WTC11 (cell line): ENCODE measurements at regions not wholly inside any gene's neighbourhood (a gene's known extent, or its start where the extent isn't known, plus 50 kb on each side); places are given as distances from the start of the nearest gene placed in this dataset.

Source experiments
- ATAC-seq: fragments of 200-7000 bp; cut with Tn5 transposase; 2 replicates; pipeline ENCODE4 v1.10.0; 2021; ENCODE audit warnings: mild to moderate bottlenecking, moderate library complexity
- CTCF ChIA-PET: fragments of 300-600 bp; sonication (Branson Sonifier 250); formaldehyde crosslinking; loops from one replicate; lab custom pipeline; 2021; ENCODE audit warnings: antibody characterized with exemption; lab: Charles Lee
- POLR2A ChIA-PET: fragments of 350-600 bp; sonication (Branson Sonifier 250); formaldehyde crosslinking; loops from one replicate; lab custom pipeline; 2021; ENCODE audit warnings: antibody characterized with exemption; lab: Charles Lee
- DNase-seq: peaks from one replicate; pipeline ENCODE4 v3.0.0; 2021; ENCODE audit warnings: low spot score
- H3K27ac Mint-ChIP-seq: 2 replicates; pipeline ENCODE4 v1.8.0; 2021; ENCODE audit warnings: mixed read lengths
- H3K27me3 Mint-ChIP-seq: 2 replicates; pipeline ENCODE4 v1.8.0; 2021; ENCODE audit warnings: low read depth, mild to moderate bottlenecking, moderate library complexity, mixed read lengths
- H3K36me3 Mint-ChIP-seq: 2 replicates; pipeline ENCODE4 v1.8.0; 2021; ENCODE audit warnings: mixed read lengths
- H3K4me1 Mint-ChIP-seq: 2 replicates; pipeline ENCODE4 v1.8.0; 2022; ENCODE audit warnings: mixed read lengths
- H3K4me3 Mint-ChIP-seq: 2 replicates; pipeline ENCODE4 v1.8.0; 2021; ENCODE audit warnings: mild to moderate bottlenecking, moderate library complexity, mixed read lengths
- H3K9me3 Mint-ChIP-seq: 2 replicates; pipeline ENCODE4 v1.8.0; 2021; ENCODE audit warnings: mixed read lengths
- ELF4 ChIP-seq: sonication (generic); formaldehyde crosslinking; IDR thresholded peaks from 2 replicates; pipeline ENCODE4 v1.8.1; 2022; ENCODE audit warnings: low read depth, mild to moderate bottlenecking, moderate library complexity, missing genetic modification reagents
- NFE2L1 ChIP-seq: sonication (generic); formaldehyde crosslinking; IDR thresholded peaks from 2 replicates; pipeline ENCODE4 v1.8.1; 2023; ENCODE audit warnings: missing genetic modification reagents
- SMAD4 ChIP-seq: sonication (generic); formaldehyde crosslinking; IDR thresholded peaks from 2 replicates; pipeline ENCODE4 v1.8.0; 2022; ENCODE audit warnings: mild to moderate bottlenecking, missing genetic modification reagents
- TF ChIP-seq, protein P1 (sequence below): sonication (generic); formaldehyde crosslinking; IDR thresholded peaks from 2 replicates; pipeline ENCODE4 v1.8.1; 2022; ENCODE audit warnings: low read depth, missing genetic modification reagents, borderline replicate concordance
- TF ChIP-seq, protein P2 (sequence below): fragments of 250-450 bp; sonication (Bioruptor Pico); IDR thresholded peaks from 2 replicates; pipeline ENCODE4 v2.1.2; 2022; ENCODE audit warnings: mild to moderate bottlenecking, moderate library complexity
- TF ChIP-seq, protein P3 (sequence below): sonication (generic); formaldehyde crosslinking; IDR thresholded peaks from 2 replicates; pipeline ENCODE4 v1.8.0; 2023; ENCODE audit warnings: missing genetic modification reagents
- TF ChIP-seq, protein P4 (sequence below): sonication (generic); formaldehyde crosslinking; IDR thresholded peaks from 2 replicates; pipeline ENCODE4 v1.8.0; 2023; ENCODE audit warnings: missing genetic modification reagents, mild to moderate bottlenecking, borderline replicate concordance
- TF ChIP-seq, protein P5 (sequence below): sonication (generic); formaldehyde crosslinking; IDR thresholded peaks from 2 replicates; pipeline ENCODE4 v1.8.1; 2022; ENCODE audit warnings: low read depth, mild to moderate bottlenecking, moderate library complexity, missing genetic modification reagents, borderline replicate concordance
- TF ChIP-seq, protein P6 (sequence below): sonication (generic); formaldehyde crosslinking; IDR thresholded peaks from 2 replicates; pipeline ENCODE4 v1.8.1; 2023; ENCODE audit warnings: mild to moderate bottlenecking, missing genetic modification reagents
- TF ChIP-seq, protein P7 (sequence below): fragments of 250-450 bp; sonication (Bioruptor Pico); IDR thresholded peaks from 2 replicates; pipeline ENCODE4 v1.9.0; 2021; ENCODE audit warnings: mild to moderate bottlenecking
- TF ChIP-seq, protein P8 (sequence below): fragments of 250-450 bp; sonication (Bioruptor Pico); IDR thresholded peaks from 2 replicates; pipeline ENCODE4 v1.8.0; 2021; ENCODE audit warnings: mild to moderate bottlenecking
- TF ChIP-seq, protein P9 (sequence below): fragments of 200-600 bp; IDR thresholded peaks from 2 replicates; pipeline ENCODE4 v1.8.0; 2022; ENCODE audit warnings: antibody characterized with exemption

DNA sequence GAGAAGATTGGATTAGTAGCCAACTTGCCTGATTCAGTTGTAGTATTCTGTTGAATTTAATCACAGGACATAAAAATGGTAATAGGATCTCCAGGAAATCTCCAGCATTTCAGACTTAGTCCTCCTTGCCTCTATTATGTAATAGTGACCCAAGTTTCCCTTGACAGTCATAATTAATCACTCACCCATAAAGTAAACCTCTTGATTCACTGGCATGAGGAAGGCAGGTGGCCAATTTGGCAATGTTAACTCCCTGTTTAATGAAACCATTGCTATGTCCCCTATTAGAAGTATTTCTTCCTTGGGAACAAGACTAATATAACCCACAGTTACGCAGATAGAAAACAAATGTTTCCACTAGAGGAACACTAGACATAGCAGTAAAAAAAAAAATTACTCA lies 604.8 kb upstream of the CXADR start (continued):
- TF ChIP-seq, protein P1, sequence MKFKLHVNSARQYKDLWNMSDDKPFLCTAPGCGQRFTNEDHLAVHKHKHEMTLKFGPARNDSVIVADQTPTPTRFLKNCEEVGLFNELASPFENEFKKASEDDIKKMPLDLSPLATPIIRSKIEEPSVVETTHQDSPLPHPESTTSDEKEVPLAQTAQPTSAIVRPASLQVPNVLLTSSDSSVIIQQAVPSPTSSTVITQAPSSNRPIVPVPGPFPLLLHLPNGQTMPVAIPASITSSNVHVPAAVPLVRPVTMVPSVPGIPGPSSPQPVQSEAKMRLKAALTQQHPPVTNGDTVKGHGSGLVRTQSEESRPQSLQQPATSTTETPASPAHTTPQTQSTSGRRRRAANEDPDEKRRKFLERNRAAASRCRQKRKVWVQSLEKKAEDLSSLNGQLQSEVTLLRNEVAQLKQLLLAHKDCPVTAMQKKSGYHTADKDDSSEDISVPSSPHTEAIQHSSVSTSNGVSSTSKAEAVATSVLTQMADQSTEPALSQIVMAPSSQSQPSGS = no peak
- TF ChIP-seq, protein P2, sequence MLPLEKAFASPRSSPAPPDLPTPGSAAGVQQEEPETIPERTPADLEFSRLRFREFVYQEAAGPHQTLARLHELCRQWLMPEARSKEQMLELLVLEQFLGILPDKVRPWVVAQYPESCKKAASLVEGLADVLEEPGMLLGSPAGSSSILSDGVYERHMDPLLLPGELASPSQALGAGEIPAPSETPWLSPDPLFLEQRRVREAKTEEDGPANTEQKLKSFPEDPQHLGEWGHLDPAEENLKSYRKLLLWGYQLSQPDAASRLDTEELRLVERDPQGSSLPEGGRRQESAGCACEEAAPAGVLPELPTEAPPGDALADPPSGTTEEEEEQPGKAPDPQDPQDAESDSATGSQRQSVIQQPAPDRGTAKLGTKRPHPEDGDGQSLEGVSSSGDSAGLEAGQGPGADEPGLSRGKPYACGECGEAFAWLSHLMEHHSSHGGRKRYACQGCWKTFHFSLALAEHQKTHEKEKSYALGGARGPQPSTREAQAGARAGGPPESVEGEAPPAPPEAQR (CRISPR knock-in tag) = no peak
- TF ChIP-seq, protein P3, sequence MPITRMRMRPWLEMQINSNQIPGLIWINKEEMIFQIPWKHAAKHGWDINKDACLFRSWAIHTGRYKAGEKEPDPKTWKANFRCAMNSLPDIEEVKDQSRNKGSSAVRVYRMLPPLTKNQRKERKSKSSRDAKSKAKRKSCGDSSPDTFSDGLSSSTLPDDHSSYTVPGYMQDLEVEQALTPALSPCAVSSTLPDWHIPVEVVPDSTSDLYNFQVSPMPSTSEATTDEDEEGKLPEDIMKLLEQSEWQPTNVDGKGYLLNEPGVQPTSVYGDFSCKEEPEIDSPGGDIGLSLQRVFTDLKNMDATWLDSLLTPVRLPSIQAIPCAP (CRISPR knock-in tag) = no peak
- TF ChIP-seq, protein P4, sequence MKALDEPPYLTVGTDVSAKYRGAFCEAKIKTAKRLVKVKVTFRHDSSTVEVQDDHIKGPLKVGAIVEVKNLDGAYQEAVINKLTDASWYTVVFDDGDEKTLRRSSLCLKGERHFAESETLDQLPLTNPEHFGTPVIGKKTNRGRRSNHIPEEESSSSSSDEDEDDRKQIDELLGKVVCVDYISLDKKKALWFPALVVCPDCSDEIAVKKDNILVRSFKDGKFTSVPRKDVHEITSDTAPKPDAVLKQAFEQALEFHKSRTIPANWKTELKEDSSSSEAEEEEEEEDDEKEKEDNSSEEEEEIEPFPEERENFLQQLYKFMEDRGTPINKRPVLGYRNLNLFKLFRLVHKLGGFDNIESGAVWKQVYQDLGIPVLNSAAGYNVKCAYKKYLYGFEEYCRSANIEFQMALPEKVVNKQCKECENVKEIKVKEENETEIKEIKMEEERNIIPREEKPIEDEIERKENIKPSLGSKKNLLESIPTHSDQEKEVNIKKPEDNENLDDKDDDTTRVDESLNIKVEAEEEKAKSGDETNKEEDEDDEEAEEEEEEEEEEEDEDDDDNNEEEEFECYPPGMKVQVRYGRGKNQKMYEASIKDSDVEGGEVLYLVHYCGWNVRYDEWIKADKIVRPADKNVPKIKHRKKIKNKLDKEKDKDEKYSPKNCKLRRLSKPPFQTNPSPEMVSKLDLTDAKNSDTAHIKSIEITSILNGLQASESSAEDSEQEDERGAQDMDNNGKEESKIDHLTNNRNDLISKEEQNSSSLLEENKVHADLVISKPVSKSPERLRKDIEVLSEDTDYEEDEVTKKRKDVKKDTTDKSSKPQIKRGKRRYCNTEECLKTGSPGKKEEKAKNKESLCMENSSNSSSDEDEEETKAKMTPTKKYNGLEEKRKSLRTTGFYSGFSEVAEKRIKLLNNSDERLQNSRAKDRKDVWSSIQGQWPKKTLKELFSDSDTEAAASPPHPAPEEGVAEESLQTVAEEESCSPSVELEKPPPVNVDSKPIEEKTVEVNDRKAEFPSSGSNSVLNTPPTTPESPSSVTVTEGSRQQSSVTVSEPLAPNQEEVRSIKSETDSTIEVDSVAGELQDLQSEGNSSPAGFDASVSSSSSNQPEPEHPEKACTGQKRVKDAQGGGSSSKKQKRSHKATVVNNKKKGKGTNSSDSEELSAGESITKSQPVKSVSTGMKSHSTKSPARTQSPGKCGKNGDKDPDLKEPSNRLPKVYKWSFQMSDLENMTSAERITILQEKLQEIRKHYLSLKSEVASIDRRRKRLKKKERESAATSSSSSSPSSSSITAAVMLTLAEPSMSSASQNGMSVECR (CRISPR knock-in tag) = no peak
- TF ChIP-seq, protein P5, sequence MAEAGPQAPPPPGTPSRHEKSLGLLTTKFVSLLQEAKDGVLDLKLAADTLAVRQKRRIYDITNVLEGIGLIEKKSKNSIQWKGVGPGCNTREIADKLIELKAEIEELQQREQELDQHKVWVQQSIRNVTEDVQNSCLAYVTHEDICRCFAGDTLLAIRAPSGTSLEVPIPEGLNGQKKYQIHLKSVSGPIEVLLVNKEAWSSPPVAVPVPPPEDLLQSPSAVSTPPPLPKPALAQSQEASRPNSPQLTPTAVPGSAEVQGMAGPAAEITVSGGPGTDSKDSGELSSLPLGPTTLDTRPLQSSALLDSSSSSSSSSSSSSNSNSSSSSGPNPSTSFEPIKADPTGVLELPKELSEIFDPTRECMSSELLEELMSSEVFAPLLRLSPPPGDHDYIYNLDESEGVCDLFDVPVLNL = no peak

DNA sequence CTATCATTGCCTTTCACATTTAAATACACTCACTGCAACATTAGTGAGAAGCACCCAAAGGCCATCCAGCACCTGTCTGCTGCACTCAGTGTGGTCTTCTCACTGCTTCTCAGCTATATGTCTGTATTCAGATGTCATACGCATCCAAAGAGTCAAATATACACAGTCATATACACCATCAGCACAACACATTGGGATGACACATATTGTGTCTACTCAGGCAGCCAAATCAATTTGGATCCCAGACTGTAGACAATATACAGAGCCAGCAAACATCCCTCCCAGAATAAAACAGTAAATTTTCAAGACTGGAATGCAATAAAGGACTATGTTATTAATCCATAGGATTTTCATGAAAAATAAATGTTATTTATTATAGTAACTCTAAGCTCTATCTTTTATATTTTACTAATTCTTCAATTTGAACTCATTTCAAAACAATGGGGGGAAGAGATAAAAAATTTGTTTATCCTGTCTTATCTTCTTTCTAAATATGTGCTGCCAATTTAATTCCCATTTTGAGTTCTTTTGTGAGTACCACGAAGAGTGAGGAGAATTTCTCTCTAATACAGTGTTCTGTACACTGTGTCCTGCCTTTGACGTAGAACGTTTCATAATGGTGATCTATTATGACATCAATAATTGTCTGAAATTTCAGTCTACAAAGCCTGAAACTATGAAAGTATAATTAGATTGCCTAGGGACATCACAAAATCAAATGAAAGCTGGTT lies 602.2 kb upstream of the CXADR start:
- H3K36me3 Mint-ChIP-seq = peaks cover 19% of the 10 kb centered on the region
- TF ChIP-seq SMAD4 = no peak
- TF ChIP-seq, protein P6, sequence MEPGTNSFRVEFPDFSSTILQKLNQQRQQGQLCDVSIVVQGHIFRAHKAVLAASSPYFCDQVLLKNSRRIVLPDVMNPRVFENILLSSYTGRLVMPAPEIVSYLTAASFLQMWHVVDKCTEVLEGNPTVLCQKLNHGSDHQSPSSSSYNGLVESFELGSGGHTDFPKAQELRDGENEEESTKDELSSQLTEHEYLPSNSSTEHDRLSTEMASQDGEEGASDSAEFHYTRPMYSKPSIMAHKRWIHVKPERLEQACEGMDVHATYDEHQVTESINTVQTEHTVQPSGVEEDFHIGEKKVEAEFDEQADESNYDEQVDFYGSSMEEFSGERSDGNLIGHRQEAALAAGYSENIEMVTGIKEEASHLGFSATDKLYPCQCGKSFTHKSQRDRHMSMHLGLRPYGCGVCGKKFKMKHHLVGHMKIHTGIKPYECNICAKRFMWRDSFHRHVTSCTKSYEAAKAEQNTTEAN (CRISPR knock-in tag) = no peak
- no peak for TF ChIP-seq ELF4 (CRISPR knock-in tag)
- TF ChIP-seq, protein P7, sequence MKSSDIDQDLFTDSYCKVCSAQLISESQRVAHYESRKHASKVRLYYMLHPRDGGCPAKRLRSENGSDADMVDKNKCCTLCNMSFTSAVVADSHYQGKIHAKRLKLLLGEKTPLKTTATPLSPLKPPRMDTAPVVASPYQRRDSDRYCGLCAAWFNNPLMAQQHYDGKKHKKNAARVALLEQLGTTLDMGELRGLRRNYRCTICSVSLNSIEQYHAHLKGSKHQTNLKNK = no peak
- TF ChIP-seq, protein P8, sequence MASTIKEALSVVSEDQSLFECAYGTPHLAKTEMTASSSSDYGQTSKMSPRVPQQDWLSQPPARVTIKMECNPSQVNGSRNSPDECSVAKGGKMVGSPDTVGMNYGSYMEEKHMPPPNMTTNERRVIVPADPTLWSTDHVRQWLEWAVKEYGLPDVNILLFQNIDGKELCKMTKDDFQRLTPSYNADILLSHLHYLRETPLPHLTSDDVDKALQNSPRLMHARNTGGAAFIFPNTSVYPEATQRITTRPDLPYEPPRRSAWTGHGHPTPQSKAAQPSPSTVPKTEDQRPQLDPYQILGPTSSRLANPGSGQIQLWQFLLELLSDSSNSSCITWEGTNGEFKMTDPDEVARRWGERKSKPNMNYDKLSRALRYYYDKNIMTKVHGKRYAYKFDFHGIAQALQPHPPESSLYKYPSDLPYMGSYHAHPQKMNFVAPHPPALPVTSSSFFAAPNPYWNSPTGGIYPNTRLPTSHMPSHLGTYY = no peak
- TF ChIP-seq NFE2L1 (CRISPR knock-in tag) = no peak
- TF ChIP-seq, protein P9, sequence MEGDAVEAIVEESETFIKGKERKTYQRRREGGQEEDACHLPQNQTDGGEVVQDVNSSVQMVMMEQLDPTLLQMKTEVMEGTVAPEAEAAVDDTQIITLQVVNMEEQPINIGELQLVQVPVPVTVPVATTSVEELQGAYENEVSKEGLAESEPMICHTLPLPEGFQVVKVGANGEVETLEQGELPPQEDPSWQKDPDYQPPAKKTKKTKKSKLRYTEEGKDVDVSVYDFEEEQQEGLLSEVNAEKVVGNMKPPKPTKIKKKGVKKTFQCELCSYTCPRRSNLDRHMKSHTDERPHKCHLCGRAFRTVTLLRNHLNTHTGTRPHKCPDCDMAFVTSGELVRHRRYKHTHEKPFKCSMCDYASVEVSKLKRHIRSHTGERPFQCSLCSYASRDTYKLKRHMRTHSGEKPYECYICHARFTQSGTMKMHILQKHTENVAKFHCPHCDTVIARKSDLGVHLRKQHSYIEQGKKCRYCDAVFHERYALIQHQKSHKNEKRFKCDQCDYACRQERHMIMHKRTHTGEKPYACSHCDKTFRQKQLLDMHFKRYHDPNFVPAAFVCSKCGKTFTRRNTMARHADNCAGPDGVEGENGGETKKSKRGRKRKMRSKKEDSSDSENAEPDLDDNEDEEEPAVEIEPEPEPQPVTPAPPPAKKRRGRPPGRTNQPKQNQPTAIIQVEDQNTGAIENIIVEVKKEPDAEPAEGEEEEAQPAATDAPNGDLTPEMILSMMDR = no peak
- ATAC-seq = no peak
- peaks cover 11% of the 10 kb centered on the region for H3K4me1 Mint-ChIP-seq
- no peaks in the 10 kb centered on the region; the same call in 1 of the 2 replicates for H3K27me3 Mint-ChIP-seq
- no peak overlapping the region for H3K4me3 Mint-ChIP-seq
- ChIA-PET POLR2A (no interaction called here), CTCF (no interaction called here)
- H3K27ac Mint-ChIP-seq = no peak overlapping the region
- DNase-seq = no peak
- no peaks in the 10 kb centered on the region for H3K9me3 Mint-ChIP-seq
